ENCODE measurements at regions not wholly inside any gene's neighbourhood (a gene's known extent, or its start where the extent isn't known, plus 50 kb on each side); places are given as distances from the start of the nearest gene placed in this dataset.

- ChIA-PET POLR2A (ENCODE audit: unreplicated experiment) (no interaction called here), CTCF (no interaction called here)
Observed at GRCh38 chr2:768451-768850, 91.2 kb upstream of the TMEM18 start.

GRCh38 chr2:767944-768343 is 90.7 kb upstream of the TMEM18 start:
- H3K4me3 ChIP-seq: no peak overlapping the region
- no peaks in the 10 kb centered on the region for H3K9me3 ChIP-seq (ENCODE audit: insufficient read depth, low read depth)
- ChIA-PET POLR2A (ENCODE audit: unreplicated experiment) (no interaction called here), CTCF (no interaction called here)
- H3K9me2 ChIP-seq (ENCODE audit: insufficient read depth): no peaks in the 10 kb centered on the region
- DNase-seq: no peak
- intact Hi-C loops (cut with micrococcal nuclease; ENCODE audit: unreplicated experiment): no loop called here
- TF ChIP-seq CTCF (conservative IDR thresholded peaks at IDR 0.05): no peak
- TF ChIP-seq EZH2 (IDR thresholded peaks at IDR 0.05; ENCODE audit: low read depth): no peak
- peaks cover 100% of the 10 kb centered on the region for H3K27me3 ChIP-seq (ENCODE audit: insufficient read depth, low read depth)
- H3K27ac ChIP-seq: no peak overlapping the region
- BruUV-seq (replicated peaks): no TSS peak
- H2AFZ ChIP-seq: no peak overlapping the region
- H3K36me3 ChIP-seq (ENCODE audit: low read depth): no peaks in the 10 kb centered on the region
- H3K4me1 ChIP-seq (replicated peaks; ENCODE audit: insufficient read depth): no peaks in the 10 kb centered on the region
- no peaks in the 10 kb centered on the region for H4K20me1 ChIP-seq (ENCODE audit: insufficient read depth)
- H3K4me2 ChIP-seq: no peak overlapping the region
- no peaks in the 10 kb centered on the region for H3F3A ChIP-seq (ENCODE audit: insufficient read depth, low read depth)
- no peaks in the 10 kb centered on the region for H3K79me2 ChIP-seq (ENCODE audit: low read depth)

More at GRCh38 chr2:768451-768850, 91.2 kb upstream of the TMEM18 start:
- Histone ChIP-seq H3K4me1 (replicated peaks; ENCODE audit: insufficient read depth) (no peaks in the 10 kb centered on the region), H2AFZ (no peak overlapping the region), H3K4me2 (no peak overlapping the region), H3K27me3 (ENCODE audit: insufficient read depth, low read depth) (peaks cover 99% of the 10 kb centered on the region), H3K9me2 (ENCODE audit: insufficient read depth) (no peaks in the 10 kb centered on the region), H3K9me3 (ENCODE audit: insufficient read depth, low read depth) (no peaks in the 10 kb centered on the region), H3K4me3 (no peak overlapping the region), H3K79me2 (ENCODE audit: low read depth) (no peaks in the 10 kb centered on the region), H3F3A (ENCODE audit: insufficient read depth, low read depth) (no peaks in the 10 kb centered on the region), H3K27ac (no peak overlapping the region), H4K20me1 (ENCODE audit: insufficient read depth) (no peaks in the 10 kb centered on the region), H3K36me3 (ENCODE audit: low read depth) (no peaks in the 10 kb centered on the region)
- DNase-seq: no peak
- TF ChIP-seq CTCF (conservative IDR thresholded peaks at IDR 0.05) (no peak), EZH2 (IDR thresholded peaks at IDR 0.05; ENCODE audit: low read depth) (no peak)
- intact Hi-C loops (cut with micrococcal nuclease; ENCODE audit: unreplicated experiment): no loop called here
- BruUV-seq (replicated peaks): no TSS peak

- Histone ChIP-seq H3K79me2 (ENCODE audit: low read depth) (no peaks in the 10 kb centered on the region), H3K36me3 (ENCODE audit: low read depth) (no peaks in the 10 kb centered on the region), H3K4me3 (no peak overlapping the region), H3K27me3 (ENCODE audit: insufficient read depth, low read depth) (peaks cover 100% of the 10 kb centered on the region), H3F3A (ENCODE audit: insufficient read depth, low read depth) (no peaks in the 10 kb centered on the region), H3K9me3 (ENCODE audit: insufficient read depth, low read depth) (no peaks in the 10 kb centered on the region), H4K20me1 (ENCODE audit: insufficient read depth) (no peaks in the 10 kb centered on the region), H3K27ac (no peak overlapping the region), H2AFZ (no peak overlapping the region), H3K9me2 (ENCODE audit: insufficient read depth) (no peaks in the 10 kb centered on the region), H3K4me1 (replicated peaks; ENCODE audit: insufficient read depth) (no peaks in the 10 kb centered on the region), H3K4me2 (no peak overlapping the region)
- DNase-seq: no peak
- intact Hi-C loops (cut with micrococcal nuclease; ENCODE audit: unreplicated experiment): no loop called here
- CTCF ChIA-PET: no interaction called here
- POLR2A ChIA-PET (ENCODE audit: unreplicated experiment): no interaction called here
- BruUV-seq (replicated peaks): no TSS peak
- TF ChIP-seq EZH2 (IDR thresholded peaks at IDR 0.05; ENCODE audit: low read depth): no peak
- no peak for TF ChIP-seq CTCF (conservative IDR thresholded peaks at IDR 0.05)
Observed at GRCh38 chr2:767440-767839, 90.2 kb upstream of the TMEM18 start.
